ENCODE measurements at regions not wholly inside any gene's neighbourhood (a gene's known extent, or its start where the extent isn't known, plus 50 kb on each side); places are given as distances from the start of the nearest gene placed in this dataset.

- H3K4me1 ChIP-seq (ENCODE audit: control insufficient read depth, insufficient read depth, low read length) = no peaks in the 10 kb centered on the region
- no peaks in the 10 kb centered on the region for H3K9me3 ChIP-seq (ENCODE audit: control insufficient read depth, insufficient read depth, low read depth, low read length)
- POLR2A ChIA-PET = no interaction called here
- CTCF ChIA-PET = interaction anchor here (0.8 kb wide), 1 partner anchor 61 kb away, joined by 3 read pairs; no protein-coding TSS in a partner anchor
- no peaks in the 10 kb centered on the region for H3K36me3 ChIP-seq (ENCODE audit: control insufficient read depth in 2 of 2, insufficient read depth in 1 of 2, low read length in 2 of 2)
- H3K4me3 ChIP-seq (ENCODE audit: low read depth, low read length) = no peak overlapping the region
- no peak overlapping the region for H3K27ac ChIP-seq (ENCODE audit: extremely low read depth, low read depth, low read length)
- TF ChIP-seq ZNF76 (tag by site-specific recombination; IDR thresholded peaks at IDR 0.05; ENCODE audit: borderline replicate concordance, low read depth) = no peak
- TF ChIP-seq PBX3 (CRISPR knock-in tag; IDR thresholded peaks at IDR 0.05) = no peak
- TF ChIP-seq ZBTB20 (tag by site-specific recombination; IDR thresholded peaks at IDR 0.05) = no peak
- TF ChIP-seq SCRT2 (tag by site-specific recombination; IDR thresholded peaks at IDR 0.05) = no peak
- TF ChIP-seq ZNF10 (tag by site-specific recombination; IDR thresholded peaks at IDR 0.05) = no peak
- no peak for TF ChIP-seq ZNF239 (tag by site-specific recombination; IDR thresholded peaks at IDR 0.05)
- TF ChIP-seq ZNF292 (tag by site-specific recombination; IDR thresholded peaks at IDR 0.05; ENCODE audit: borderline replicate concordance, low read depth) = no peak
- TF ChIP-seq ZNF433 (tag by site-specific recombination; IDR thresholded peaks at IDR 0.05; ENCODE audit: low read depth) = no peak
- no peak for TF ChIP-seq GLI2 (tag by site-specific recombination; IDR thresholded peaks at IDR 0.05; ENCODE audit: borderline replicate concordance, low read depth)
- no peak for TF ChIP-seq ZBTB21 (tag by site-specific recombination; IDR thresholded peaks at IDR 0.05)
- TF ChIP-seq ZXDB (tag by site-specific recombination; IDR thresholded peaks at IDR 0.05) = no peak
- no peak for TF ChIP-seq ZNF645 (tag by site-specific recombination; IDR thresholded peaks at IDR 0.05)
- no peak for TF ChIP-seq ZNF16 (tag by site-specific recombination; IDR thresholded peaks at IDR 0.05; ENCODE audit: low read depth)
- TF ChIP-seq ZNF391 (tag by site-specific recombination; IDR thresholded peaks at IDR 0.05; ENCODE audit: borderline replicate concordance, low read depth) = no peak
- no peak for TF ChIP-seq ZNF791 (tag by site-specific recombination; IDR thresholded peaks at IDR 0.05)
- TF ChIP-seq ZNF398 (tag by site-specific recombination; IDR thresholded peaks at IDR 0.05) = no peak
- no peak for TF ChIP-seq ZNF37A (tag by site-specific recombination; IDR thresholded peaks at IDR 0.05)
- no peak for TF ChIP-seq ZNF837 (tag by site-specific recombination; IDR thresholded peaks at IDR 0.05)
- TF ChIP-seq ZNF692 (tag by site-specific recombination; IDR thresholded peaks at IDR 0.05) = no peak
- TF ChIP-seq ZNF670 (tag by site-specific recombination; IDR thresholded peaks at IDR 0.05; ENCODE audit: low read depth) = no peak
Measured at GRCh38 chr12:69036533-69036932, 103.6 kb upstream of the CPM start.

GRCh38 chr12:69036999-69037398 is 104.0 kb upstream of the CPM start:
- no peaks in the 10 kb centered on the region for H3K36me3 ChIP-seq (ENCODE audit: control insufficient read depth in 2 of 2, insufficient read depth in 1 of 2, low read length in 2 of 2)
- POLR2A ChIA-PET = no interaction called here
- TF ChIP-seq OVOL3 (tag by site-specific recombination; IDR thresholded peaks at IDR 0.05) (no peak), ZBTB48 (tag by site-specific recombination; IDR thresholded peaks at IDR 0.05) (no peak), ZBTB21 (tag by site-specific recombination; IDR thresholded peaks at IDR 0.05) (no peak)
- no peaks in the 10 kb centered on the region for H3K9me3 ChIP-seq (ENCODE audit: control insufficient read depth, insufficient read depth, low read depth, low read length)
- no peak overlapping the region for H3K27ac ChIP-seq (ENCODE audit: extremely low read depth, low read depth, low read length)
- CTCF ChIA-PET = interaction anchor here (0.8 kb wide), 1 partner anchor 61 kb away, joined by 3 read pairs; no protein-coding TSS in a partner anchor
- H3K4me3 ChIP-seq (ENCODE audit: low read depth, low read length) = no peak overlapping the region
- no peaks in the 10 kb centered on the region for H3K4me1 ChIP-seq (ENCODE audit: control insufficient read depth, insufficient read depth, low read length)

All from HEK293 (cell line).